ENCODE measurements at regions not wholly inside any gene's neighbourhood (a gene's known extent, or its start where the extent isn't known, plus 50 kb on each side); places are given as distances from the start of the nearest gene placed in this dataset.

DNA sequence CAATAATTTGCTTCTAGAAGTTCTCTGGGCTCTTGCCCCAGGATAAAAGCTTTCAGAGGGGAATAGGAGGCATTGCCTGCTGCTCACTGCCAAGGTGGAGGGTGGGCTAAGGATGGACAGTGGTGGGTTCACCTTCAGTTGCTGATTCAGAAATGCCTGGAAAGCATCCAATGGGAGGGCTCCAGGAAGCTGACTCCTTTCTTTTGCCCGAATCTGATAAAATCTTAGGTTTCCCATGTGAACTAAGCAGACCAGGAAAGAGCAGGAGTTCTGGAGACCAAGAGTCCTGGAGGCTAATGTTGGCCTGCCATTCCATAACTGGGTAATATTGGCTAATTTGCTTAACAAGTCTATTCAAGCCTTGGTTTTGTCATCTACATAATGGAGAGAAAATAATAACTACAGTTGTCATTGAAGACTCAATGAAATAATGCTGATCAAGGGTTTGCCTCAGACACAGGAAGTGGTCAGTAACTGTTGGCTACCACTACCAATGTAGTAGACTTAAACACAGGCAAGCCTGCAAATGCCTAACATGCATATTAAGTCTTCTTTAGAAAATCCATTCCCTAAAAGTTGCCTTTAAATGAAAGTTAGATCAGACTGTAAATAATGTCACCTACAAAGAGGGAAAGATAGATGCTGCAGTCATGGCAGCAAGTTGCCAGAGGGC is 528.4 kb upstream of the NBEA start:
- TF ChIP-seq, protein P1, sequence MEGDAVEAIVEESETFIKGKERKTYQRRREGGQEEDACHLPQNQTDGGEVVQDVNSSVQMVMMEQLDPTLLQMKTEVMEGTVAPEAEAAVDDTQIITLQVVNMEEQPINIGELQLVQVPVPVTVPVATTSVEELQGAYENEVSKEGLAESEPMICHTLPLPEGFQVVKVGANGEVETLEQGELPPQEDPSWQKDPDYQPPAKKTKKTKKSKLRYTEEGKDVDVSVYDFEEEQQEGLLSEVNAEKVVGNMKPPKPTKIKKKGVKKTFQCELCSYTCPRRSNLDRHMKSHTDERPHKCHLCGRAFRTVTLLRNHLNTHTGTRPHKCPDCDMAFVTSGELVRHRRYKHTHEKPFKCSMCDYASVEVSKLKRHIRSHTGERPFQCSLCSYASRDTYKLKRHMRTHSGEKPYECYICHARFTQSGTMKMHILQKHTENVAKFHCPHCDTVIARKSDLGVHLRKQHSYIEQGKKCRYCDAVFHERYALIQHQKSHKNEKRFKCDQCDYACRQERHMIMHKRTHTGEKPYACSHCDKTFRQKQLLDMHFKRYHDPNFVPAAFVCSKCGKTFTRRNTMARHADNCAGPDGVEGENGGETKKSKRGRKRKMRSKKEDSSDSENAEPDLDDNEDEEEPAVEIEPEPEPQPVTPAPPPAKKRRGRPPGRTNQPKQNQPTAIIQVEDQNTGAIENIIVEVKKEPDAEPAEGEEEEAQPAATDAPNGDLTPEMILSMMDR (IDR thresholded peaks at IDR 0.05) = no peak
- TF ChIP-seq ZFX (IDR thresholded peaks at IDR 0.05; ENCODE audit: borderline replicate concordance) = no peak

Measured in 22Rv1 (cell line).